Upper lobe of left lung (tissue), 6 donors: ENCODE measurements at regions not wholly inside any gene's neighbourhood (a gene's known extent, or its start where the extent isn't known, plus 50 kb on each side); places are given as distances from the start of the nearest gene placed in this dataset.
"Not testable (repeated sequence)": the region's sequence is repeated elsewhere in the genome, so short reads cannot be mapped to it uniquely, and the experiment has no call there.

ENCODE experiments used
- ATAC-seq, 2 donors: fragments of 200-7000 bp; cut with Tn5 transposase; one replicate each; pipeline ENCODE4 v1.9.1; 2022; ENCODE audit warnings: mild to moderate bottlenecking in 2 of 2, moderate library complexity in 2 of 2; ENCODE audit not compliant: low FRiP score in 2 of 2
- DNase-seq, 2 donors: peaks; one replicate each; pipeline ENCODE4 v3.0.0-alpha.2; 2019 to 2020
- H3K27ac ChIP-seq, 4 donors: fragments of 200-600 bp; sonication (generic); one replicate each; pipeline ENCODE4 v1.5.1; 2016 to 2019
- H3K27me3 ChIP-seq, 4 donors: fragments of 200-600 bp; sonication (generic); one replicate each; pipeline ENCODE4 v1.5.1; 2017 to 2019
- H3K36me3 ChIP-seq, 4 donors: fragments of 200-600 bp; sonication (generic); one replicate each; pipeline ENCODE4 v1.5.1; 2016 to 2019
- H3K4me1 ChIP-seq, 4 donors: fragments of 200-600 bp; sonication (generic); one replicate each; pipeline ENCODE4 v1.5.1; 2018 to 2019
- H3K4me3 ChIP-seq, 4 donors: fragments of 200-600 bp; sonication (generic); one replicate each; pipeline ENCODE4 v1.5.1; 2017 to 2019; ENCODE audit warnings: mild to moderate bottlenecking in 2 of 4, moderate library complexity in 1 of 4
- H3K9me3 ChIP-seq, 4 donors: fragments of 200-600 bp; sonication (generic); one replicate each; pipeline ENCODE4 v1.5.1; 2018 to 2019
- EP300 ChIP-seq, 4 donors: sonication (generic); formaldehyde crosslinking; IDR thresholded peaks; one replicate each; pipeline ENCODE4 v1.5.1; 2017; ENCODE audit warnings: antibody characterized with exemption in 4 of 4, control low read depth in 2 of 4
- POLR2A ChIP-seq, 4 donors: fragments of 450-650 bp; IDR thresholded peaks; one replicate each; pipeline ENCODE4 v1.5.1; 2016 to 2017; ENCODE audit warnings: antibody characterized with exemption in 4 of 4, mild to moderate bottlenecking in 2 of 4
- POLR2AphosphoS5 ChIP-seq, 2 donors: sonication (generic); formaldehyde crosslinking; IDR thresholded peaks; one replicate each; pipeline ENCODE4 v1.5.1; 2017; ENCODE audit warnings: antibody characterized with exemption in 2 of 2
- WGBS, 2 donors: methylation state at CpG; one replicate each; pipeline ENCODE4 v1.1.5; 2017 to 2018; 5-methylcytosine and 5-hydroxymethylcytosine counted together
- TF ChIP-seq, protein P1 (sequence below), 6 experiments: fragments of 450-650 bp in 4 of 6; fragments of 200-600 bp in 2 of 6; sonication (generic) in 2 of 6; IDR thresholded peaks; one replicate each; pipeline ENCODE4 v1.5.1; 2016 to 2019; ENCODE audit warnings: antibody characterized with exemption in 6 of 6
- donor health status: DM: no; HTN: no; CAD: no; lungs with moderate emphysema.
- donor health status: DM: no; HTN: yes; CAD: no; lungs with severe emphysema.

DNA sequence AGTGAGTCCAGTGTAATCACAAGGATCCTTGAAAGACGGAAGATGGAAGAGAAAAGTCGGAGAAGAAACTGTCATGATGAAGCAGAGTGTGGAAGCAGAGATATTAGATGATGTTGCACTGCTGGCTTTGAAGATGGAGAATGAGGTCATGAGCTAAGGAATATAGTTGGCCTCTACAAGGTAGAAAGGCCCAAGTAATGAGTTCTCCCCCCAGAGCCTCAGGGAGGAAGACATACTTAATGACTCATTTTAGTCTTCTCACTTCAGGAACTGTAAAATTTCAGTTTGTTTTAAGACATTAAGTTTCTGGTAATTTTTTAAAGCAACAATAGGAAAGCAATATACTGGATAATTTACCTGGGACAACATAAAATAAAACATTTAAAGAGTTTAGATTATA lies 1331.5 kb upstream of the PCDH20 start:
- ATAC-seq (no peak), DNase-seq (no peak)
- Histone ChIP-seq H3K36me3 (no peaks in the 10 kb centered on the region), H3K4me3 (no peak overlapping the region), H3K4me1 (no peaks in the 10 kb centered on the region), H3K27ac (no peak overlapping the region), H3K27me3 (no peaks in the 10 kb centered on the region), H3K9me3 (no peaks in the 10 kb centered on the region)
- WGBS, 2 donors, result 83 to 84% methylated on average over 2 of the region's 2 CpGs
- TF ChIP-seq, protein P1, sequence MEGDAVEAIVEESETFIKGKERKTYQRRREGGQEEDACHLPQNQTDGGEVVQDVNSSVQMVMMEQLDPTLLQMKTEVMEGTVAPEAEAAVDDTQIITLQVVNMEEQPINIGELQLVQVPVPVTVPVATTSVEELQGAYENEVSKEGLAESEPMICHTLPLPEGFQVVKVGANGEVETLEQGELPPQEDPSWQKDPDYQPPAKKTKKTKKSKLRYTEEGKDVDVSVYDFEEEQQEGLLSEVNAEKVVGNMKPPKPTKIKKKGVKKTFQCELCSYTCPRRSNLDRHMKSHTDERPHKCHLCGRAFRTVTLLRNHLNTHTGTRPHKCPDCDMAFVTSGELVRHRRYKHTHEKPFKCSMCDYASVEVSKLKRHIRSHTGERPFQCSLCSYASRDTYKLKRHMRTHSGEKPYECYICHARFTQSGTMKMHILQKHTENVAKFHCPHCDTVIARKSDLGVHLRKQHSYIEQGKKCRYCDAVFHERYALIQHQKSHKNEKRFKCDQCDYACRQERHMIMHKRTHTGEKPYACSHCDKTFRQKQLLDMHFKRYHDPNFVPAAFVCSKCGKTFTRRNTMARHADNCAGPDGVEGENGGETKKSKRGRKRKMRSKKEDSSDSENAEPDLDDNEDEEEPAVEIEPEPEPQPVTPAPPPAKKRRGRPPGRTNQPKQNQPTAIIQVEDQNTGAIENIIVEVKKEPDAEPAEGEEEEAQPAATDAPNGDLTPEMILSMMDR (IDR thresholded peaks at IDR 0.05), result no peak
- TF ChIP-seq POLR2AphosphoS5 (IDR thresholded peaks at IDR 0.05) (no peak), EP300 (IDR thresholded peaks at IDR 0.05) (no peak), POLR2A (IDR thresholded peaks at IDR 0.05) (no peak)

- not testable (repeated sequence) for H3K27ac ChIP-seq, ATAC-seq, H3K4me3 ChIP-seq, H3K4me1 ChIP-seq, H3K36me3 ChIP-seq, H3K27me3 ChIP-seq
- peaks cover 0 to 11% (median 0%) of the 10 kb centered on the region in 4 donors for H3K9me3 ChIP-seq
- WGBS, 2 donors, result 89 to 95% methylated on average over 6 to 9 of the region's 9 CpGs
- peak in 1 of 2 donors; percentile 36 for DNase-seq
These were observed 1314.1 kb upstream of the PCDH20 start for GRCh38 chr13:62729746-62730145.

- DNase-seq (no peak), ATAC-seq (no peak)
- Histone ChIP-seq H3K4me1 (no peaks in the 10 kb centered on the region), H3K9me3 (no peaks in the 10 kb centered on the region), H3K4me3 (no peak overlapping the region), H3K36me3 (no peaks in the 10 kb centered on the region), H3K27ac (no peak overlapping the region), H3K27me3 (no peaks in the 10 kb centered on the region)
- WGBS, 2 donors, result 38 to 41% methylated on average over 4 of the region's 4 CpGs
- no peak for TF ChIP-seq EP300 (IDR thresholded peaks at IDR 0.05)
- TF ChIP-seq, protein P1 (IDR thresholded peaks at IDR 0.05), result no peak
- no peak for TF ChIP-seq POLR2AphosphoS5 (IDR thresholded peaks at IDR 0.05)
- TF ChIP-seq POLR2A (IDR thresholded peaks at IDR 0.05), result no peak
These were observed 1306.2 kb upstream of the PCDH20 start for GRCh38 chr13:62721893-62722292.

DNA sequence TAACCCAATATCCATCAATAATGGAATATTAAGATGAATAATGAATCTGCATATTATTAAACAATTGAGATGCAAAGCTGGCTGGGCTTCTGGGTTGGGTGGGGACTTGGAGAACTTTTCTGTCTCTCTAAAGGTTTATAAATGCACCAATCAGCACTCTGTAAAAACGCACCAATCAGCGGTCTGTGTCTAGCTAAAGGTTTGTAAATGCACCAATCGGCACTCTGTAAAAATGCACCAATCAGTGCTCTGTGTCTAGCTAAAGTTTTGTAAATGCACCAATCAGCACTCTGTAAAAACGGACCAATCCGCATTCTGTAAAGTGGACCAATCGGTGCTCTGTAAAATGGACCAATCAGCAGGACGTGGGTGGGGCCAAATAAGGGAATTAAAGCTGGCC lies 1296.3 kb upstream of the PCDH20 start:
- not testable (repeated sequence) for H3K27me3 ChIP-seq, DNase-seq, ATAC-seq, H3K4me3 ChIP-seq, H3K9me3 ChIP-seq, H3K27ac ChIP-seq, H3K36me3 ChIP-seq, H3K4me1 ChIP-seq
- WGBS, 2 donors, result 89 to 93% methylated on average over 7 of the region's 7 CpGs

GRCh38 chr13:62710787-62711186 lies 1295.1 kb upstream of the PCDH20 start:
- ATAC-seq (no peak), DNase-seq (no peak)
- Histone ChIP-seq H3K4me3 (no peak overlapping the region), H3K27ac (no peak overlapping the region), H3K27me3 (no peaks in the 10 kb centered on the region), H3K36me3 (no peaks in the 10 kb centered on the region), H3K9me3 (peaks cover 0 to 2% (median 0%) of the 10 kb centered on the region in 4 donors), H3K4me1 (no peaks in the 10 kb centered on the region)
- WGBS, 2 donors, result 67 to 71% methylated on average over 1 of the region's 1 CpG
- TF ChIP-seq POLR2A (IDR thresholded peaks at IDR 0.05) (no peak), EP300 (IDR thresholded peaks at IDR 0.05) (no peak), POLR2AphosphoS5 (IDR thresholded peaks at IDR 0.05) (no peak)
- TF ChIP-seq, protein P1 (IDR thresholded peaks at IDR 0.05), result no peak

DNA sequence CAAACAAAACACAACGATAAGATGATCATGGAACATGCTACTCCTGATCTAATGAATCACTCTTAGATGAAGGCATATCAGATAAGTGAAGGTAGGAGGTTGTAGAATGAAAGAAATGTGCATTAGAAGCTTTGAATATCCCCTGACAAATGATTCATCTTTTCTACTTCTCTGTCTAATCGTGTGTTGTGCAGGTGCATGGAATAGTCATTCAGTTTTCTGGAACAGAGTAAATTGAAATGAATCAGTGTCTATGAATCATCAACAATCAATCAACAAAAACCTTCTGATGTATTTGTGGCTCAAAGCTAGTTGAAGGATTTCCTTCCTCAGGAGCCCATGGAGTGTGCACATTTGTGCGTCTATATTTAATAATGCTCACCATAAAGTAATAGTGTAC lies 1290.4 kb upstream of the PCDH20 start:
- DNase-seq (no peak), ATAC-seq (no peak)
- H3K9me3 ChIP-seq, result no peaks in the 10 kb centered on the region
- H3K27ac ChIP-seq, result no peak overlapping the region
- no peaks in the 10 kb centered on the region for H3K4me1 ChIP-seq
- H3K4me3 ChIP-seq, result no peak overlapping the region
- no peaks in the 10 kb centered on the region for H3K27me3 ChIP-seq
- no peaks in the 10 kb centered on the region for H3K36me3 ChIP-seq
- TF ChIP-seq POLR2AphosphoS5 (IDR thresholded peaks at IDR 0.05) (no peak), POLR2A (IDR thresholded peaks at IDR 0.05) (no peak), EP300 (IDR thresholded peaks at IDR 0.05) (no peak)
- TF ChIP-seq, protein P1 (IDR thresholded peaks at IDR 0.05), result no peak
- WGBS, 2 donors, result 71 to 83% methylated on average over 3 of the region's 3 CpGs
